ENCODE measurements at regions not wholly inside any gene's neighbourhood (a gene's known extent, or its start where the extent isn't known, plus 50 kb on each side); places are given as distances from the start of the nearest gene placed in this dataset.

DNA sequence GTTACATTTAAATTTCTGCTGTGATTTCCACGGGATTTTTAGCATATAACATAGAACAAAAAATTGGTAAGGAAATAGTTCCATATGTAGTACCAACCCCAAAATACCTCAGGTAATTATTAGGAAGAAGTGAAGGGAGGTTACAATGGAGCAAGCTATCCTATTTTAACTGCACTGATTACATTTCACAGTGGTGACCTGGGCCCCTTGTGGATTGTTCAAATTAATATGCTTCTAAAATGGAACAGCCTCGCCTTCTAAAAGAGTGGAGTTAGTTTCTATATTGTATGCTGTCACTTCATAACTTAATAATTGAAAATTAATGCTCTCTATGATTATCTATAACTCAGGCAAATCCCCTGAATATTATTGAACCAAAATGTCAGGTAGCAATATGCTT lies 651.7 kb upstream of the GBE1 start:
- DNase-seq (ENCODE audit: low read depth), result no peak
- Histone ChIP-seq H3K4me3 (ENCODE audit: low read depth, low read length) (no peak overlapping the region), H3K27me3 (ENCODE audit: control insufficient read depth, insufficient read depth, low read length) (no peaks in the 10 kb centered on the region), H3K36me3 (ENCODE audit: control insufficient read depth, insufficient read depth, low read length) (no peaks in the 10 kb centered on the region)
- ChIA-PET POLR2A (no interaction called here), CTCF (no interaction called here)
- TF ChIP-seq, protein P1, sequence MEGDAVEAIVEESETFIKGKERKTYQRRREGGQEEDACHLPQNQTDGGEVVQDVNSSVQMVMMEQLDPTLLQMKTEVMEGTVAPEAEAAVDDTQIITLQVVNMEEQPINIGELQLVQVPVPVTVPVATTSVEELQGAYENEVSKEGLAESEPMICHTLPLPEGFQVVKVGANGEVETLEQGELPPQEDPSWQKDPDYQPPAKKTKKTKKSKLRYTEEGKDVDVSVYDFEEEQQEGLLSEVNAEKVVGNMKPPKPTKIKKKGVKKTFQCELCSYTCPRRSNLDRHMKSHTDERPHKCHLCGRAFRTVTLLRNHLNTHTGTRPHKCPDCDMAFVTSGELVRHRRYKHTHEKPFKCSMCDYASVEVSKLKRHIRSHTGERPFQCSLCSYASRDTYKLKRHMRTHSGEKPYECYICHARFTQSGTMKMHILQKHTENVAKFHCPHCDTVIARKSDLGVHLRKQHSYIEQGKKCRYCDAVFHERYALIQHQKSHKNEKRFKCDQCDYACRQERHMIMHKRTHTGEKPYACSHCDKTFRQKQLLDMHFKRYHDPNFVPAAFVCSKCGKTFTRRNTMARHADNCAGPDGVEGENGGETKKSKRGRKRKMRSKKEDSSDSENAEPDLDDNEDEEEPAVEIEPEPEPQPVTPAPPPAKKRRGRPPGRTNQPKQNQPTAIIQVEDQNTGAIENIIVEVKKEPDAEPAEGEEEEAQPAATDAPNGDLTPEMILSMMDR (IDR thresholded peaks at IDR 0.05; ENCODE audit: insufficient read depth, low read depth, low read length), result no peak

DNA sequence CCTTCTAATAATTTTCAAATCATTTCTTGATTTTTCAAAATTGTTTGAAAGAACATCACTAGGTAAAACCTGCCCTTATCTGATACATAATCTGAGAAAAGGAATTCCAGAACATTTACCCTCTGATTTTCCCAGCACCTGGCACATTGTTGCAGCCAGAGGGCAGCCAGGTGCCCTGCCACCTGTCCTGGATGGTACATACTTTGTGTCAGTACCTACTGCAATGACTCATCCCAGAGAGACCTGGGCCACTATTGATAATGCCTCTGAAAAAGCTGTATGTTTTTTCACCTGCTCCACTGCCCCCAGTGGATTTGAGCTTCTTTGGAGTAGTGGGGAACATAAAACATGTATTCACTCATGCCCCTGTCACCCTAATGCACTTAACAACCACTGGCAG lies 648.9 kb upstream of the GBE1 start:
- no peak for DNase-seq (ENCODE audit: low read depth)
- CTCF ChIA-PET, result no interaction called here
- Histone ChIP-seq H3K27me3 (ENCODE audit: control insufficient read depth, insufficient read depth, low read length) (no peaks in the 10 kb centered on the region), H3K36me3 (ENCODE audit: control insufficient read depth, insufficient read depth, low read length) (no peaks in the 10 kb centered on the region), H3K4me3 (ENCODE audit: low read depth, low read length) (no peak overlapping the region)
- TF ChIP-seq, protein P1 (IDR thresholded peaks at IDR 0.05; ENCODE audit: insufficient read depth, low read depth, low read length), result no peak
- POLR2A ChIA-PET, result no interaction called here

DNA sequence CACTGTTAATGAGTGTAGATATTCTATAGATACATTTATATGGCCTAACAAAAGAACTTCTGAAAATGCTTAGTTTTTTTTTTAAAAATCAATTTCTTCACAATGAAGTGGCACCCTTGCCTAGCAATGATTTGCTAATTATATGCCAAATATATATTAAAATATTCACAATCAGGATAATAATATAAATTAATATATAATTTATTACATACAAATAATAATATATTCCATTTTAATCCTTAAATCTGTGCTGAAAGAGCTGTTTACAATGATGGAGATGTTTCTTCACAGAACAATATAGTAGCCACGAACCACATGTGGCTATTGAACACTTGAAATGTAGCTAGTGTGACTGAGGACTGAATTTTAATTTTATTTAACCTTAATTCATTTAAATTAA lies 648.4 kb upstream of the GBE1 start:
- ChIA-PET CTCF (no interaction called here), POLR2A (no interaction called here)
- TF ChIP-seq, protein P1 (IDR thresholded peaks at IDR 0.05; ENCODE audit: insufficient read depth, low read depth, low read length), result no peak

DNA sequence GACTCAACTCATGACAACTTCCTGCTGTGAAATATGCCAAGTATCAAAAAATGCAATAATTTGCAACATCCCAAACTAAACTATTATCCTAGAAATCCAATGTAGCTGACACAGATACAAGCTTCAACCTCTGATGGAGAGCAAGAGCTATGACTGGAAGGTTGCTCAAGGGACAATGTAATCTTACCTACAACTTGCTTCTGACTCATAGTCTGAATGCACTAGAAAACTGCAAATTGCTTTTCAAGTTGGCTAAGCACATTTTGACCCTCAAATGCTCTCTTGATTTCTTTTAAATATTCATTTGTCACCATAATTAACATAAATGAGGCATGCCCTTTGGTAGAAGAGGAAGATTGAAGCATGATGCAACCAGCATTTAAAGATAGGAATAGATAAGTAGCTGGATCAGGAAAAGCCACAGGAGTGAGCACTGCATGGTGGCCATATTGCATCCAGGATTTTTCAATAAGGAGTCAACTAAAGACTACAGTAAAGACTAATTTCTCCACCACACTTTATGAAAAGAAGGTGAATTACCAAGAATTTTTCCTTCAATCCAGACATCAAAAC lies 630.8 kb upstream of the GBE1 start:
- H3K4me3 ChIP-seq (ENCODE audit: low read depth, low read length), result no peak overlapping the region
- no peaks in the 10 kb centered on the region for H3K27me3 ChIP-seq (ENCODE audit: control insufficient read depth, insufficient read depth, low read length)
- H3K36me3 ChIP-seq (ENCODE audit: control insufficient read depth, insufficient read depth, low read length), result no peaks in the 10 kb centered on the region
- TF ChIP-seq, protein P1 (IDR thresholded peaks at IDR 0.05; ENCODE audit: insufficient read depth, low read depth, low read length), result no peak
- ChIA-PET CTCF (no interaction called here), POLR2A (no interaction called here)
- no peak for DNase-seq (ENCODE audit: low read depth)

More for the DNA sequence above, 648.4 kb upstream of the GBE1 start:
- no peak for DNase-seq (ENCODE audit: low read depth)
- Histone ChIP-seq H3K27me3 (ENCODE audit: control insufficient read depth, insufficient read depth, low read length) (no peaks in the 10 kb centered on the region), H3K4me3 (ENCODE audit: low read depth, low read length) (no peak overlapping the region), H3K36me3 (ENCODE audit: control insufficient read depth, insufficient read depth, low read length) (no peaks in the 10 kb centered on the region)

DNA sequence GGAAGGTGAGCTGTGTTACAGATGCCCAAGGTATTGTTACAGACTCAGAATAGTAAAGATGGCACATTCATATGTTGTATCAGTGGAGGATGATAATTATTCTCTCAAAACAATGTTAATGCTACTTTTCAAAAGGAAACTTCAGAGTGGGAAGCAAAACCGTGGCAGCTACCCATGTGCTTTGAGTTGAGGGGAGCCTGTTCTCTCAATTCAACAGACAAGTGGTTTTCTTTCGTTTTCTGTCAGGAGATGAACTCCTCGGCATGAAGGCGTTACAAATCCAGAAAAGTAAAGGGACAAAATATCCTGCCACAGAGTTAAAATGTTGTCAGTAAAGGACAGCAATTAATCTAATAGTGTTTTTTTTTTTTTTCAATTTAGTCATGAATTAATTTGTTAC lies 629.4 kb upstream of the GBE1 start:
- DNase-seq (ENCODE audit: low read depth), result no peak
- TF ChIP-seq, protein P1 (IDR thresholded peaks at IDR 0.05; ENCODE audit: insufficient read depth, low read depth, low read length), result no peak
- POLR2A ChIA-PET, result no interaction called here
- Histone ChIP-seq H3K36me3 (ENCODE audit: control insufficient read depth, insufficient read depth, low read length) (no peaks in the 10 kb centered on the region), H3K4me3 (ENCODE audit: low read depth, low read length) (no peak overlapping the region), H3K27me3 (ENCODE audit: control insufficient read depth, insufficient read depth, low read length) (no peaks in the 10 kb centered on the region)
- CTCF ChIA-PET, result no interaction called here
